ENCODE measurements at regions not wholly inside any gene's neighbourhood (a gene's known extent, or its start where the extent isn't known, plus 50 kb on each side); places are given as distances from the start of the nearest gene placed in this dataset.

GRCh38 chr9:105027084-105027483 lies 99.1 kb upstream of the ABCA1 start:
- no peak for TF ChIP-seq POLR2A (IDR thresholded peaks at IDR 0.05)
- TF ChIP-seq POLR2AphosphoS5 (IDR thresholded peaks at IDR 0.05) = no peak
